Fibroblast of gingiva (primary cell): ENCODE measurements at regions not wholly inside any gene's neighbourhood (a gene's known extent, or its start where the extent isn't known, plus 50 kb on each side); places are given as distances from the start of the nearest gene placed in this dataset.
"Not testable (repeated sequence)": the region's sequence is repeated elsewhere in the genome, so short reads cannot be mapped to it uniquely, and the experiment has no call there.

ENCODE experiments used
- DNase-seq: peaks from one replicate; pipeline ENCODE4 v3.0.0-alpha.2; 2011; ENCODE audit warnings: low read depth

- DNase-seq: no peak
These were observed 973.1 kb upstream of the CNTN5 start for GRCh38 chr11:98047647-98048046.

- DNase-seq: no peak
These were observed 966.9 kb upstream of the CNTN5 start for GRCh38 chr11:98053851-98054250.

- no peak for DNase-seq
These were observed 963.8 kb upstream of the CNTN5 start for GRCh38 chr11:98056945-98057344.

- no peak for DNase-seq
These were observed 961.3 kb upstream of the CNTN5 start for GRCh38 chr11:98059488-98059887.

- no peak for DNase-seq
These were observed 960.0 kb upstream of the CNTN5 start for GRCh38 chr11:98060759-98061158.

GRCh38 chr11:98061858-98062257 is 958.9 kb upstream of the CNTN5 start:
- no peak for DNase-seq

- DNase-seq: no peak
These were observed 958.0 kb upstream of the CNTN5 start for GRCh38 chr11:98062714-98063113.

- DNase-seq: no peak
These were observed 952.5 kb upstream of the CNTN5 start for GRCh38 chr11:98068251-98068650.

- DNase-seq: not testable (repeated sequence)
These were observed 951.6 kb upstream of the CNTN5 start for GRCh38 chr11:98069147-98069546.

GRCh38 chr11:98069861-98070260 is 950.9 kb upstream of the CNTN5 start:
- no peak for DNase-seq

- DNase-seq: no peak
These were observed 929.8 kb upstream of the CNTN5 start for GRCh38 chr11:98090861-98091505.

- no peak for DNase-seq
These were observed 921.4 kb upstream of the CNTN5 start for GRCh38 chr11:98099371-98099770.

- DNase-seq: no peak
These were observed 920.1 kb upstream of the CNTN5 start for GRCh38 chr11:98100689-98101088.

GRCh38 chr11:98101329-98101728 is 919.4 kb upstream of the CNTN5 start:
- no peak for DNase-seq

GRCh38 chr11:98104249-98104648 is 916.5 kb upstream of the CNTN5 start:
- no peak for DNase-seq

- no peak for DNase-seq
These were observed 913.0 kb upstream of the CNTN5 start for GRCh38 chr11:98107736-98108135.

GRCh38 chr11:98110030-98110429 is 910.7 kb upstream of the CNTN5 start:
- no peak for DNase-seq

GRCh38 chr11:98115873-98116272 is 904.9 kb upstream of the CNTN5 start:
- no peak for DNase-seq

GRCh38 chr11:98130117-98130625 is 890.6 kb upstream of the CNTN5 start:
- no peak for DNase-seq

GRCh38 chr11:98136357-98136756 is 884.4 kb upstream of the CNTN5 start:
- no peak for DNase-seq

- DNase-seq: no peak
These were observed 883.3 kb upstream of the CNTN5 start for GRCh38 chr11:98137437-98137836.

GRCh38 chr11:98143661-98144060 is 877.1 kb upstream of the CNTN5 start:
- DNase-seq: no peak

GRCh38 chr11:98153752-98154151 is 867.0 kb upstream of the CNTN5 start:
- DNase-seq: no peak

- DNase-seq: no peak
These were observed 865.1 kb upstream of the CNTN5 start for GRCh38 chr11:98155696-98156095.
